SJSA1 (cell line): ENCODE measurements at regions not wholly inside any gene's neighbourhood (a gene's known extent, or its start where the extent isn't known, plus 50 kb on each side); places are given as distances from the start of the nearest gene placed in this dataset.

Experiments used
- DNase-seq, 2 experiments: peaks; one replicate each; pipeline ENCODE4 v3.0.0-alpha.2; 2015 to 2020; ENCODE audit warnings: low spot score in 2 of 2, low read depth in 1 of 2
- H3K27ac ChIP-seq: fragments of 250-450 bp; sonication (Bioruptor Pico); 2 replicates; pipeline ENCODE4 v1.5.1; 2020; ENCODE audit warnings: mild to moderate bottlenecking, moderate library complexity
- H3K27me3 ChIP-seq: fragments of 250-450 bp; sonication (Bioruptor Pico); replicated peaks from 2 replicates; pipeline ENCODE4 v1.5.1; 2020; ENCODE audit warnings: mild to moderate bottlenecking, moderate library complexity
- H3K36me3 ChIP-seq: fragments of 250-450 bp; sonication (Bioruptor Pico); 2 replicates; pipeline ENCODE4 v1.5.1; 2020; ENCODE audit warnings: mild to moderate bottlenecking
- H3K4me1 ChIP-seq: fragments of 250-450 bp; sonication (Bioruptor Pico); replicated peaks from 2 replicates; pipeline ENCODE4 v1.6.1; 2021; ENCODE audit warnings: mild to moderate bottlenecking
- H3K4me3 ChIP-seq: fragments of 250-450 bp; sonication (Bioruptor Pico); 2 replicates; pipeline ENCODE4 v1.5.1; 2020; ENCODE audit warnings: mild to moderate bottlenecking
- H3K9me3 ChIP-seq: fragments of 250-450 bp; sonication (Bioruptor Pico); replicated peaks from 2 replicates; pipeline ENCODE4 v1.5.1; 2020; ENCODE audit warnings: mild to moderate bottlenecking

- Histone ChIP-seq H3K27me3 (no peaks in the 10 kb centered on the region), H3K36me3 (no peaks in the 10 kb centered on the region), H3K27ac (no peak overlapping the region), H3K9me3 (peaks cover 48% of the 10 kb centered on the region), H3K4me3 (no peak overlapping the region), H3K4me1 (no peaks in the 10 kb centered on the region)
- DNase-seq: no peak
Measured at GRCh38 chr5:2251298-2251697, 368.6 kb upstream of the IRX4 start.

- H3K9me3 ChIP-seq: peaks cover 47% of the 10 kb centered on the region
- DNase-seq: no peak
- no peaks in the 10 kb centered on the region for H3K4me1 ChIP-seq
- no peak overlapping the region for H3K4me3 ChIP-seq
- no peaks in the 10 kb centered on the region for H3K27me3 ChIP-seq
- no peaks in the 10 kb centered on the region for H3K36me3 ChIP-seq
- H3K27ac ChIP-seq: no peak overlapping the region
Measured at GRCh38 chr5:2250365-2250950, 367.7 kb upstream of the IRX4 start.

GRCh38 chr5:2249442-2249841 is 366.7 kb upstream of the IRX4 start:
- Histone ChIP-seq H3K4me3 (no peak overlapping the region), H3K27me3 (no peaks in the 10 kb centered on the region), H3K4me1 (no peaks in the 10 kb centered on the region), H3K9me3 (peaks cover 40% of the 10 kb centered on the region), H3K36me3 (no peaks in the 10 kb centered on the region), H3K27ac (no peak overlapping the region)
- DNase-seq: no peak

- Histone ChIP-seq H3K4me3 (no peak overlapping the region), H3K4me1 (no peaks in the 10 kb centered on the region)
Measured at GRCh38 chr5:2249026-2249425, 366.3 kb upstream of the IRX4 start.

GRCh38 chr5:2242539-2242938 is 359.8 kb upstream of the IRX4 start:
- H3K27me3 ChIP-seq: no peaks in the 10 kb centered on the region
- H3K9me3 ChIP-seq: peaks cover 39% of the 10 kb centered on the region
- DNase-seq: no peak
- H3K4me1 ChIP-seq: no peaks in the 10 kb centered on the region
- H3K27ac ChIP-seq: no peak overlapping the region
- H3K4me3 ChIP-seq: no peak overlapping the region
- no peaks in the 10 kb centered on the region for H3K36me3 ChIP-seq

More at GRCh38 chr5:2249026-2249425, 366.3 kb upstream of the IRX4 start:
- no peak overlapping the region for H3K27ac ChIP-seq
- peaks cover 40% of the 10 kb centered on the region for H3K9me3 ChIP-seq
- H3K36me3 ChIP-seq: no peaks in the 10 kb centered on the region
- H3K27me3 ChIP-seq: no peaks in the 10 kb centered on the region
- DNase-seq: no peak

GRCh38 chr5:2241842-2242241 is 359.1 kb upstream of the IRX4 start:
- Histone ChIP-seq H3K4me1 (no peaks in the 10 kb centered on the region), H3K27me3 (no peaks in the 10 kb centered on the region), H3K27ac (no peak overlapping the region), H3K9me3 (peaks cover 39% of the 10 kb centered on the region), H3K4me3 (no peak overlapping the region), H3K36me3 (no peaks in the 10 kb centered on the region)
- DNase-seq: no peak

GRCh38 chr5:2240118-2240904 is 357.6 kb upstream of the IRX4 start:
- H3K4me3 ChIP-seq: no peak overlapping the region
- H3K9me3 ChIP-seq: peaks cover 34% of the 10 kb centered on the region
- no peak for DNase-seq
- no peak overlapping the region for H3K27ac ChIP-seq
- H3K36me3 ChIP-seq: no peaks in the 10 kb centered on the region
- H3K4me1 ChIP-seq: no peaks in the 10 kb centered on the region
- H3K27me3 ChIP-seq: no peaks in the 10 kb centered on the region

- no peak for DNase-seq
- no peak overlapping the region for H3K4me3 ChIP-seq
- H3K27me3 ChIP-seq: no peaks in the 10 kb centered on the region
- peaks cover 34% of the 10 kb centered on the region for H3K9me3 ChIP-seq
- no peaks in the 10 kb centered on the region for H3K36me3 ChIP-seq
- no peaks in the 10 kb centered on the region for H3K4me1 ChIP-seq
- H3K27ac ChIP-seq: no peak overlapping the region
Measured at GRCh38 chr5:2239201-2239910, 356.6 kb upstream of the IRX4 start.

- no peak overlapping the region for H3K27ac ChIP-seq
- H3K4me3 ChIP-seq: no peak overlapping the region
- no peaks in the 10 kb centered on the region for H3K4me1 ChIP-seq
- DNase-seq: no peak
- H3K36me3 ChIP-seq: no peaks in the 10 kb centered on the region
- H3K9me3 ChIP-seq: peaks cover 31% of the 10 kb centered on the region
- H3K27me3 ChIP-seq: no peaks in the 10 kb centered on the region
Measured at GRCh38 chr5:2238732-2239131, 356.0 kb upstream of the IRX4 start.

- DNase-seq: no peak
- Histone ChIP-seq H3K9me3 (no peaks in the 10 kb centered on the region), H3K4me3 (no peak overlapping the region), H3K27ac (no peak overlapping the region), H3K27me3 (no peaks in the 10 kb centered on the region), H3K36me3 (no peaks in the 10 kb centered on the region), H3K4me1 (no peaks in the 10 kb centered on the region)
Measured at GRCh38 chr5:2227433-2227832, 344.7 kb upstream of the IRX4 start.

- no peaks in the 10 kb centered on the region for H3K4me1 ChIP-seq
- peaks cover 12% of the 10 kb centered on the region for H3K9me3 ChIP-seq
Measured at GRCh38 chr5:2224689-2225088, 342.0 kb upstream of the IRX4 start.

GRCh38 chr5:2223303-2223702 is 340.6 kb upstream of the IRX4 start:
- H3K9me3 ChIP-seq: peaks cover 15% of the 10 kb centered on the region
- no peak for DNase-seq
- H3K27me3 ChIP-seq: no peaks in the 10 kb centered on the region
- H3K36me3 ChIP-seq: no peaks in the 10 kb centered on the region
- H3K4me1 ChIP-seq: no peaks in the 10 kb centered on the region
- no peak overlapping the region for H3K27ac ChIP-seq
- H3K4me3 ChIP-seq: no peak overlapping the region

More at GRCh38 chr5:2224689-2225088, 342.0 kb upstream of the IRX4 start:
- H3K36me3 ChIP-seq: no peaks in the 10 kb centered on the region
- no peak overlapping the region for H3K4me3 ChIP-seq
- DNase-seq: no peak
- no peaks in the 10 kb centered on the region for H3K27me3 ChIP-seq
- H3K27ac ChIP-seq: no peak overlapping the region

GRCh38 chr5:2222246-2222992 is 339.7 kb upstream of the IRX4 start:
- no peak overlapping the region for H3K4me3 ChIP-seq

More at GRCh38 chr5:2222246-2222992, 339.7 kb upstream of the IRX4 start:
- H3K4me1 ChIP-seq: no peaks in the 10 kb centered on the region
- no peak for DNase-seq
- H3K36me3 ChIP-seq: no peaks in the 10 kb centered on the region
- H3K27me3 ChIP-seq: no peaks in the 10 kb centered on the region
- H3K9me3 ChIP-seq: peaks cover 19% of the 10 kb centered on the region
- no peak overlapping the region for H3K27ac ChIP-seq
